HepG2 (cell line): ENCODE measurements at regions not wholly inside any gene's neighbourhood (a gene's known extent, or its start where the extent isn't known, plus 50 kb on each side); places are given as distances from the start of the nearest gene placed in this dataset.

Source experiments
- ARNT2 ChIP-seq: sonication (generic); formaldehyde crosslinking; IDR thresholded peaks from 2 replicates; pipeline ENCODE4 v1.8.0; 2022; ENCODE audit warnings: mild to moderate bottlenecking, low read depth, missing genetic modification reagents, moderate library complexity
- CENPX ChIP-seq: sonication (generic); formaldehyde crosslinking; IDR thresholded peaks from 2 replicates; pipeline ENCODE4 v1.9.0; 2021; ENCODE audit warnings: mild to moderate bottlenecking, missing genetic modification reagents, moderate library complexity
- PRPF4 ChIP-seq: fragments of 200-400 bp; formaldehyde crosslinking; IDR thresholded peaks from 2 replicates; pipeline ENCODE4 v1.6.1; 2016; ENCODE audit warnings: low read length, low read depth; ENCODE audit not compliant: poor library complexity, severe bottlenecking
- SALL2 ChIP-seq: sonication (generic); formaldehyde crosslinking; IDR thresholded peaks from 2 replicates; pipeline ENCODE4 v1.8.1; 2023; ENCODE audit warnings: mild to moderate bottlenecking, missing genetic modification reagents, inconsistent platforms
- SMAD3 ChIP-seq: sonication (generic); formaldehyde crosslinking; IDR thresholded peaks from 2 replicates; pipeline ENCODE4 v1.4.0; 2020; ENCODE audit warnings: missing genetic modification reagents
- SPEN ChIP-seq: sonication (generic); formaldehyde crosslinking; IDR thresholded peaks from 2 replicates; pipeline ENCODE4 v1.5.1; 2020; ENCODE audit warnings: low read depth, mild to moderate bottlenecking, missing genetic modification reagents
- TF ChIP-seq, protein P1 (sequence below): IDR thresholded peaks from 2 replicates; pipeline ENCODE4 v1.4.0; 2020; ENCODE audit warnings: mild to moderate bottlenecking, missing genetic modification reagents
- TF ChIP-seq, protein P2 (sequence below): sonication (generic); formaldehyde crosslinking; IDR thresholded peaks from 2 replicates; pipeline ENCODE4 v1.4.0; 2020; ENCODE audit warnings: mild to moderate bottlenecking, missing genetic modification reagents

GRCh38 chr17:37820995-37821713 lies 76.3 kb upstream of the HNF1B start (continued):
- TF ChIP-seq, protein P1, sequence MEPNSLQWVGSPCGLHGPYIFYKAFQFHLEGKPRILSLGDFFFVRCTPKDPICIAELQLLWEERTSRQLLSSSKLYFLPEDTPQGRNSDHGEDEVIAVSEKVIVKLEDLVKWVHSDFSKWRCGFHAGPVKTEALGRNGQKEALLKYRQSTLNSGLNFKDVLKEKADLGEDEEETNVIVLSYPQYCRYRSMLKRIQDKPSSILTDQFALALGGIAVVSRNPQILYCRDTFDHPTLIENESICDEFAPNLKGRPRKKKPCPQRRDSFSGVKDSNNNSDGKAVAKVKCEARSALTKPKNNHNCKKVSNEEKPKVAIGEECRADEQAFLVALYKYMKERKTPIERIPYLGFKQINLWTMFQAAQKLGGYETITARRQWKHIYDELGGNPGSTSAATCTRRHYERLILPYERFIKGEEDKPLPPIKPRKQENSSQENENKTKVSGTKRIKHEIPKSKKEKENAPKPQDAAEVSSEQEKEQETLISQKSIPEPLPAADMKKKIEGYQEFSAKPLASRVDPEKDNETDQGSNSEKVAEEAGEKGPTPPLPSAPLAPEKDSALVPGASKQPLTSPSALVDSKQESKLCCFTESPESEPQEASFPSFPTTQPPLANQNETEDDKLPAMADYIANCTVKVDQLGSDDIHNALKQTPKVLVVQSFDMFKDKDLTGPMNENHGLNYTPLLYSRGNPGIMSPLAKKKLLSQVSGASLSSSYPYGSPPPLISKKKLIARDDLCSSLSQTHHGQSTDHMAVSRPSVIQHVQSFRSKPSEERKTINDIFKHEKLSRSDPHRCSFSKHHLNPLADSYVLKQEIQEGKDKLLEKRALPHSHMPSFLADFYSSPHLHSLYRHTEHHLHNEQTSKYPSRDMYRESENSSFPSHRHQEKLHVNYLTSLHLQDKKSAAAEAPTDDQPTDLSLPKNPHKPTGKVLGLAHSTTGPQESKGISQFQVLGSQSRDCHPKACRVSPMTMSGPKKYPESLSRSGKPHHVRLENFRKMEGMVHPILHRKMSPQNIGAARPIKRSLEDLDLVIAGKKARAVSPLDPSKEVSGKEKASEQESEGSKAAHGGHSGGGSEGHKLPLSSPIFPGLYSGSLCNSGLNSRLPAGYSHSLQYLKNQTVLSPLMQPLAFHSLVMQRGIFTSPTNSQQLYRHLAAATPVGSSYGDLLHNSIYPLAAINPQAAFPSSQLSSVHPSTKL (CRISPR knock-in tag), result no peak
- TF ChIP-seq, protein P2, sequence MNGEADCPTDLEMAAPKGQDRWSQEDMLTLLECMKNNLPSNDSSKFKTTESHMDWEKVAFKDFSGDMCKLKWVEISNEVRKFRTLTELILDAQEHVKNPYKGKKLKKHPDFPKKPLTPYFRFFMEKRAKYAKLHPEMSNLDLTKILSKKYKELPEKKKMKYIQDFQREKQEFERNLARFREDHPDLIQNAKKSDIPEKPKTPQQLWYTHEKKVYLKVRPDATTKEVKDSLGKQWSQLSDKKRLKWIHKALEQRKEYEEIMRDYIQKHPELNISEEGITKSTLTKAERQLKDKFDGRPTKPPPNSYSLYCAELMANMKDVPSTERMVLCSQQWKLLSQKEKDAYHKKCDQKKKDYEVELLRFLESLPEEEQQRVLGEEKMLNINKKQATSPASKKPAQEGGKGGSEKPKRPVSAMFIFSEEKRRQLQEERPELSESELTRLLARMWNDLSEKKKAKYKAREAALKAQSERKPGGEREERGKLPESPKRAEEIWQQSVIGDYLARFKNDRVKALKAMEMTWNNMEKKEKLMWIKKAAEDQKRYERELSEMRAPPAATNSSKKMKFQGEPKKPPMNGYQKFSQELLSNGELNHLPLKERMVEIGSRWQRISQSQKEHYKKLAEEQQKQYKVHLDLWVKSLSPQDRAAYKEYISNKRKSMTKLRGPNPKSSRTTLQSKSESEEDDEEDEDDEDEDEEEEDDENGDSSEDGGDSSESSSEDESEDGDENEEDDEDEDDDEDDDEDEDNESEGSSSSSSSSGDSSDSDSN (CRISPR knock-in tag), result no peak
- TF ChIP-seq CENPX (no peak), SPEN (CRISPR knock-in tag) (no peak), SALL2 (no peak), SMAD3 (CRISPR knock-in tag) (no peak), ARNT2 (no peak), PRPF4 (no peak)
- TF ChIP-seq, all 625 proteins: peak for 0
